Right atrium auricular region (tissue), 2 donors: ENCODE measurements at regions not wholly inside any gene's neighbourhood (a gene's known extent, or its start where the extent isn't known, plus 50 kb on each side); places are given as distances from the start of the nearest gene placed in this dataset.

Experiments
- DNase-seq: peaks from one replicate; pipeline ENCODE4 v3.0.0-alpha.2; 2019; ENCODE audit warnings: low spot score
- H3K27ac ChIP-seq, 2 donors: fragments of 200-600 bp; sonication (generic); 1 replicate in 1 of 2; 2 replicates in 1 of 2; pipeline ENCODE4 v1.5.1; 2016 to 2019
- H3K27me3 ChIP-seq, 2 donors: fragments of 200-600 bp; sonication (generic); one replicate each; pipeline versions ENCODE4 v1.5.1 to v1.6.0; 2017 to 2019
- H3K36me3 ChIP-seq: fragments of 200-600 bp; sonication (generic); one replicate; pipeline ENCODE4 v1.5.1; 2016
- H3K4me1 ChIP-seq, 2 donors: fragments of 200-600 bp; sonication (generic); one replicate each; pipeline versions ENCODE4 v1.5.1 to v1.6.0; 2017 to 2019
- H3K4me3 ChIP-seq, 2 donors: fragments of 200-600 bp; sonication (generic); 1 replicate in 1 of 2; 2 replicates in 1 of 2; pipeline ENCODE4 v1.5.1; 2017 to 2019; ENCODE audit warnings: mild to moderate bottlenecking in 1 of 2, moderate library complexity in 1 of 2
- H3K9me3 ChIP-seq, 2 donors: fragments of 200-600 bp; sonication (generic); one replicate each; pipeline ENCODE4 v1.5.1; 2019
- TF ChIP-seq, protein P1 (sequence below), 2 donors: fragments of 200-600 bp; sonication (generic); IDR thresholded peaks; one replicate each; pipeline ENCODE4 v1.5.1; 2019; ENCODE audit warnings: antibody characterized with exemption in 2 of 2

DNA sequence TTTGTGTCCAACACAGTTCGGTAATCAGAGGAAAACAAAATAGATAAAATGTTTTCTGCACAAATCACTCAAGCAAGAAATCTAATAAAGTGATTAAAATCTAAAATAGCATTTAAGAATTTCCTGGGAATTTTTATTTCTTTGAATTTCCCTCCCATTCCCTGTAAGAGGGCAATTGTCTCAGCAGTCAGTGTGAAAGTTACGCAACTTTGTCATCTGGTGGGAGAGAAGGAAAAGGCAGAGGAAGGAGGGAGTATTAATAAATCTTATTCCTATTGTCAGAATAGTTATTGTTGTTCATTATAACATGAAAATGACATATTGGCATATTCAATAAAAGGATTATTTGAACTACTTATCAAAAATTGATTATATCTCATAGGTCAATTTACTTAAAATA lies 464.9 kb downstream of the PRKD1 start:
- TF ChIP-seq, protein P1, sequence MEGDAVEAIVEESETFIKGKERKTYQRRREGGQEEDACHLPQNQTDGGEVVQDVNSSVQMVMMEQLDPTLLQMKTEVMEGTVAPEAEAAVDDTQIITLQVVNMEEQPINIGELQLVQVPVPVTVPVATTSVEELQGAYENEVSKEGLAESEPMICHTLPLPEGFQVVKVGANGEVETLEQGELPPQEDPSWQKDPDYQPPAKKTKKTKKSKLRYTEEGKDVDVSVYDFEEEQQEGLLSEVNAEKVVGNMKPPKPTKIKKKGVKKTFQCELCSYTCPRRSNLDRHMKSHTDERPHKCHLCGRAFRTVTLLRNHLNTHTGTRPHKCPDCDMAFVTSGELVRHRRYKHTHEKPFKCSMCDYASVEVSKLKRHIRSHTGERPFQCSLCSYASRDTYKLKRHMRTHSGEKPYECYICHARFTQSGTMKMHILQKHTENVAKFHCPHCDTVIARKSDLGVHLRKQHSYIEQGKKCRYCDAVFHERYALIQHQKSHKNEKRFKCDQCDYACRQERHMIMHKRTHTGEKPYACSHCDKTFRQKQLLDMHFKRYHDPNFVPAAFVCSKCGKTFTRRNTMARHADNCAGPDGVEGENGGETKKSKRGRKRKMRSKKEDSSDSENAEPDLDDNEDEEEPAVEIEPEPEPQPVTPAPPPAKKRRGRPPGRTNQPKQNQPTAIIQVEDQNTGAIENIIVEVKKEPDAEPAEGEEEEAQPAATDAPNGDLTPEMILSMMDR (IDR thresholded peaks at IDR 0.05) = no peak
- no peak overlapping the region for H3K4me3 ChIP-seq

DNA sequence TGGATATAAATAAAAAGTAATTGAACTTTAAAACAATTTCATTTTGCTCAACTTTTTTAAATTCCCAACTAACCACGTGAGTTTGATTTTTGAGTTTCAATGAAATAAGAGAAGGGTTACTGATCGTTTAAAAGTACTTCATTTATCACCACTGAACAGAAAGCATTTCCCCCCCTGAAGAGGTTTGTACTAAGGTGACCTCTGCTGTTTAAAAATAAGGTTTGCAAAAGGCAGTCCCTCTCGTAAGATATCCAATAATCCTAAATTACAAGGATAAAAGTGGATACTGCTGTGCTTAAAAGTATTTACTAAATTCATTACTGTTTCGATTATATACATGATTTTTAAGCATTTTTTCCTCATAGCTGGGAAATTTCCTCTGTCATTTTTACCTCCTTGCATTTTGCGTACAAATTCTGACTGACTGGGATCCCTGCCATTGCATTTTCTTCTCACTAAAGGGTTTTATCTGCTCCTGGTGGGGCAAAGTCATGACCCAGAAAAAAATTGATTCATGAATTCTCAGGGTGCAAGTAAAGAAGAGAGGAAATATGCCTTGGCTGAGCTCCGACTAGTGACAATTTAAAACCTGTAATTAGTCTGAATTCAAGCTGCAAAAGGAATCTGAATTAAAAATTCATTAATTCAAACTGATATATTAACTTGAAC lies 463.8 kb downstream of the PRKD1 start:
- H3K36me3 ChIP-seq = no peaks in the 10 kb centered on the region
- H3K4me3 ChIP-seq = no peak overlapping the region
- no peaks in the 10 kb centered on the region for H3K9me3 ChIP-seq
- H3K27me3 ChIP-seq = no peaks in the 10 kb centered on the region
- H3K27ac ChIP-seq = no peak overlapping the region
- no peaks in the 10 kb centered on the region for H3K4me1 ChIP-seq
- TF ChIP-seq, protein P1 (IDR thresholded peaks at IDR 0.05) = no peak
- DNase-seq = no peak

More for the DNA sequence above, 464.9 kb downstream of the PRKD1 start:
- no peak for DNase-seq
- Histone ChIP-seq H3K9me3 (no peaks in the 10 kb centered on the region), H3K27ac (no peak overlapping the region), H3K4me1 (no peaks in the 10 kb centered on the region), H3K36me3 (no peaks in the 10 kb centered on the region), H3K27me3 (no peaks in the 10 kb centered on the region)

DNA sequence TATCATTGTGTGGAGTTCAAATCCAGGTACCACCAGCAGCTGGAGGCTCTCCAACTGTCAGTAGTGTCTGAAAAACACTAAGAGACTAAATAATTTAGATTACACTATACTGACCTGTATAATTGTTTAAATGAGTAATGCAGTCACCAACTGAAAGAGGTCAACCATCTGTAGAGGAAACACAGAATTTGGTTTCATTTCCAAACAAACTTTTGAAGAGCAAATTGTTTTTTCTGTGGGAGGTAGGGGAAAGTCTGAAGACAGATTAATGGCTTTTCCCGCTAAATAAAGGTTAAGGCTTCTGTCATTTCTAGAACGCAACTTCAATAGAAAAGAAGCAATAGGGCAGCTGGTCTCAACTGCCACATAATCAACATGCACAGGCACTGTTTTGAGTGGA lies 462.6 kb downstream of the PRKD1 start:
- H3K36me3 ChIP-seq = no peaks in the 10 kb centered on the region
- no peaks in the 10 kb centered on the region for H3K4me1 ChIP-seq
- H3K27me3 ChIP-seq = no peaks in the 10 kb centered on the region
- H3K4me3 ChIP-seq = no peak overlapping the region
- no peak for DNase-seq
- H3K27ac ChIP-seq = no peak overlapping the region
- TF ChIP-seq, protein P1 (IDR thresholded peaks at IDR 0.05) = no peak
- no peaks in the 10 kb centered on the region for H3K9me3 ChIP-seq

DNA sequence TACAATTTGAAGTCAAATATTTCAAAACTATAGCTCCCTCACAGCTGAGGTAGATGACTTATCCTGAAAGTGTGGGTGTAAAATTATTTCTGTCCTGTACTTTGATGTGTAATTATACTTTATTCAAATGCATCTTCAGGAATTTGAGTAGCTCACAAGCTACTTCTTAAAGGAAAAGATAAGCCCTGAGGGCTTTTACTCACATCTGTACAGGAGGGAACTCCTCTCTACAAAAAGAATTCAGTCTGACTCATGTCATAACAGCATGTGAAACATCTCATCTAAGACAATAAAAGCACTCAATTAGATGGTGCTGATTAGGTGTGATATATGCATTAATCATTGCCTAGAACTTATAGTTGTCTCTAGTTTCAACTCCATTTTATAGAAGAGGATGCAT lies 452.0 kb downstream of the PRKD1 start:
- TF ChIP-seq, protein P1 (IDR thresholded peaks at IDR 0.05) = no peak
- H3K4me3 ChIP-seq = no peak overlapping the region
- H3K9me3 ChIP-seq = peaks cover 0 to 4% of the 10 kb centered on the region in 2 donors
- H3K27me3 ChIP-seq = no peaks in the 10 kb centered on the region
- no peaks in the 10 kb centered on the region for H3K4me1 ChIP-seq
- DNase-seq = no peak
- no peak overlapping the region for H3K27ac ChIP-seq
- H3K36me3 ChIP-seq = no peaks in the 10 kb centered on the region

DNA sequence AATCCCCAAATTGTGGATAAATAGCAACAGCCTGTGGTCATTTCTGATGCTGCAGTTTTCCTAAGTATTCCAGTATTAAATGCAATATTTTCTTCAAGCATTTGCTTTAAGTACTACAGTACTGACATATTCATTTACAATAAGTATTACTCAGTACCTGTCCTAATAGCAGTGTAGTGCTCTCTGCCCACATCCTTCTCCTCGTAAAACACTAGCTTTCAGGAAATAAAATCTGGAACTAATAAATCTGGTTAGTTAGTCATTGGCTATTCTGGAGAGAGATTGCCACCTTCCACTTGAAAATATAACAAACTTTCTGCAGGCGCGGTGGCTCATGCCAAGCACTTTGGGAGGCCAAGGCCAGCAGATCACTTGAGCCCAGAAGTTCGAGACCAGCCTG lies 441.5 kb downstream of the PRKD1 start:
- no peaks in the 10 kb centered on the region for H3K36me3 ChIP-seq
- H3K4me1 ChIP-seq = no peaks in the 10 kb centered on the region
- no peaks in the 10 kb centered on the region for H3K9me3 ChIP-seq
- TF ChIP-seq, protein P1 (IDR thresholded peaks at IDR 0.05) = no peak
- no peak overlapping the region for H3K27ac ChIP-seq
- H3K4me3 ChIP-seq = no peak overlapping the region
- no peaks in the 10 kb centered on the region for H3K27me3 ChIP-seq
- no peak for DNase-seq

DNA sequence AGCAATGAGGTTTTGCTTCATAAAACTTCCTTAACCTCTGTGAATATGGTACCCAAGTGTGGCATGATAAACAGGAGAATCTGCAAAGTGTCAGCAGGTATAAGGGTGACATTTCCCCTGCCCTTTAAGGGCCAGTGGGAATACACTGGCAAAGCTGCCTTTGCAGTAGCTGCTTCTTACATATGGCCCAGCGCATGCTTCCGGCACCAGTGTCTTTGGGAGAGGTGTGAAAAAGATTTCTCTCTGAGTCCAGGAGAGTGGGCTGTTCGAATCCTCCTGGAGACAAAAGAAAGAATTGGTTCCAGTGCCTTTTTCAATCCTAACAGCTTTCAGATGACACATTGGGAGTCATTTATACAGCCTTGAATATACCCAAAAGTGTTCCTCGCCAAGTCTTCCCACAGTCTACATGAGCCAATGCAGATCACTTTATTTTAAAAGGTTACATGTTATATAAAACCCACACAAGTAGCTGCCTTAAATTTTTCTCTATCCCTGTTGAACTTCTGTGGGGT lies 437.7 kb downstream of the PRKD1 start:
- Histone ChIP-seq H3K4me3 (no peak overlapping the region), H3K27me3 (no peaks in the 10 kb centered on the region), H3K4me1 (no peaks in the 10 kb centered on the region), H3K36me3 (no peaks in the 10 kb centered on the region), H3K27ac (no peak overlapping the region), H3K9me3 (no peaks in the 10 kb centered on the region)
- TF ChIP-seq, protein P1 (IDR thresholded peaks at IDR 0.05) = no peak
- no peak for DNase-seq
